ENCODE measurements at regions not wholly inside any gene's neighbourhood (a gene's known extent, or its start where the extent isn't known, plus 50 kb on each side); places are given as distances from the start of the nearest gene placed in this dataset.

- no peak for TF ChIP-seq CTCF (IDR thresholded peaks at IDR 0.05)
- no peak for TF ChIP-seq POLR2A (IDR thresholded peaks at IDR 0.05)
These were observed 72.7 kb upstream of the FUT8 start for GRCh38 chr14:65339866-65340265.
